RKO (cell line): ENCODE measurements at regions not wholly inside any gene's neighbourhood (a gene's known extent, or its start where the extent isn't known, plus 50 kb on each side); places are given as distances from the start of the nearest gene placed in this dataset.

Source experiments
- DNase-seq: peaks from one replicate; pipeline ENCODE4 v3.0.0-alpha.2; 2016; ENCODE audit warnings: low spot score

GRCh38 chr3:35849496-35849895, 210.2 kb downstream of the ARPP21 start:
- DNase-seq: no peak

GRCh38 chr3:35849963-35850362, 210.6 kb downstream of the ARPP21 start:
- no peak for DNase-seq

GRCh38 chr3:35857004-35857403, 217.7 kb downstream of the ARPP21 start:
- no peak for DNase-seq

GRCh38 chr3:35862057-35862456, 222.7 kb downstream of the ARPP21 start:
- DNase-seq: no peak

- no peak for DNase-seq
Measured at GRCh38 chr3:35864871-35865270, 225.5 kb downstream of the ARPP21 start.

- no peak for DNase-seq
Measured at GRCh38 chr3:35867791-35868190, 228.5 kb downstream of the ARPP21 start.

GRCh38 chr3:35871009-35871408, 231.7 kb downstream of the ARPP21 start:
- no peak for DNase-seq

- DNase-seq: no peak
Measured at GRCh38 chr3:35883929-35884328, 244.6 kb downstream of the ARPP21 start.

- DNase-seq: no peak
Measured at GRCh38 chr3:35894735-35895134, 255.4 kb downstream of the ARPP21 start.

GRCh38 chr3:35899245-35899644, 259.9 kb downstream of the ARPP21 start:
- DNase-seq: no peak

- no peak for DNase-seq
Measured at GRCh38 chr3:35900079-35900478, 260.8 kb downstream of the ARPP21 start.

GRCh38 chr3:35908366-35909232, 269.3 kb downstream of the ARPP21 start:
- DNase-seq: peak; percentile 60

GRCh38 chr3:35919160-35919559, 279.8 kb downstream of the ARPP21 start:
- DNase-seq: no peak

- DNase-seq: no peak
Measured at GRCh38 chr3:35921718-35922117, 282.4 kb downstream of the ARPP21 start.

- DNase-seq: peak; percentile 54
Measured at GRCh38 chr3:35924070-35924469, 284.7 kb downstream of the ARPP21 start.

GRCh38 chr3:35927441-35927840, 288.1 kb downstream of the ARPP21 start:
- no peak for DNase-seq

- DNase-seq: no peak
Measured at GRCh38 chr3:35929158-35929557, 289.8 kb downstream of the ARPP21 start.

- DNase-seq: no peak
Measured at GRCh38 chr3:35931867-35932266, 292.5 kb downstream of the ARPP21 start.

- DNase-seq: peak; percentile 43
Measured at GRCh38 chr3:35932995-35933394, 293.7 kb downstream of the ARPP21 start.

- no peak for DNase-seq
Measured at GRCh38 chr3:35936571-35936970, 297.2 kb downstream of the ARPP21 start.

- peak; percentile 9 for DNase-seq
Measured at GRCh38 chr3:35944926-35945710, 305.8 kb downstream of the ARPP21 start.

GRCh38 chr3:35946121-35946853, 307.0 kb downstream of the ARPP21 start:
- DNase-seq: peak; percentile 34
